GM23248 (cell line): ENCODE measurements at regions not wholly inside any gene's neighbourhood (a gene's known extent, or its start where the extent isn't known, plus 50 kb on each side); places are given as distances from the start of the nearest gene placed in this dataset.

Source experiments
- DNase-seq: peaks from one replicate; pipeline ENCODE4 v3.0.0-alpha.2; 2015
- H2AFZ ChIP-seq: fragments of 200-600 bp; sonication (generic); 2 replicates; pipeline ENCODE4 v1.6.1; 2016; ENCODE audit warnings: antibody characterized with exemption
- H3F3A ChIP-seq: fragments of 200-600 bp; sonication (generic); 2 replicates; pipeline ENCODE4 v1.6.1; 2016; ENCODE audit warnings: mild to moderate bottlenecking, antibody characterized with exemption, mixed run types; ENCODE audit not compliant: insufficient read depth
- H3K27ac ChIP-seq: fragments of 200-600 bp; sonication (generic); 2 replicates; pipeline ENCODE4 v1.5.1; 2016; ENCODE audit warnings: mild to moderate bottlenecking
- H3K27me3 ChIP-seq: fragments of 200-600 bp; sonication (generic); replicated peaks from 2 replicates; pipeline ENCODE4 v1.6.1; 2016; ENCODE audit warnings: mild to moderate bottlenecking; ENCODE audit not compliant: insufficient read depth
- H3K36me3 ChIP-seq: fragments of 200-600 bp; sonication (generic); 2 replicates; pipeline ENCODE4 v1.6.1; 2016; ENCODE audit warnings: low read depth, mild to moderate bottlenecking
- H3K4me1 ChIP-seq: fragments of 200-600 bp; sonication (generic); 2 replicates; pipeline ENCODE4 v1.6.1; 2016; ENCODE audit warnings: mild to moderate bottlenecking; ENCODE audit not compliant: insufficient read depth
- H3K4me2 ChIP-seq: fragments of 200-600 bp; sonication (generic); one replicate; pipeline ENCODE4 v1.6.1; 2016; ENCODE audit warnings: mild to moderate bottlenecking; ENCODE audit not compliant: unreplicated experiment
- H3K4me3 ChIP-seq: fragments of 200-600 bp; sonication (generic); 2 replicates; pipeline ENCODE4 v1.5.1; 2016; ENCODE audit warnings: mild to moderate bottlenecking
- H3K79me2 ChIP-seq: fragments of 200-600 bp; sonication (generic); 2 replicates; pipeline ENCODE4 v1.6.1; 2016; ENCODE audit warnings: mild to moderate bottlenecking; ENCODE audit not compliant: insufficient read depth
- H3K9ac ChIP-seq: fragments of 200-600 bp; sonication (generic); 2 replicates; pipeline ENCODE4 v1.6.1; 2016; ENCODE audit warnings: mild to moderate bottlenecking
- H3K9me2 ChIP-seq: fragments of 200-600 bp; sonication (generic); 2 replicates; pipeline ENCODE4 v1.6.1; 2016; ENCODE audit warnings: mixed run types, mild to moderate bottlenecking, moderate library complexity; ENCODE audit not compliant: insufficient read depth
- H3K9me3 ChIP-seq: fragments of 200-600 bp; sonication (generic); one replicate; pipeline ENCODE4 v1.6.1; 2017; ENCODE audit warnings: low read depth
- H4K20me1 ChIP-seq: fragments of 200-600 bp; sonication (generic); 2 replicates; pipeline ENCODE4 v1.6.0; 2016; ENCODE audit not compliant: insufficient read depth
- EZH2 ChIP-seq: fragments of 200-600 bp; sonication (generic); IDR thresholded peaks from 2 replicates; pipeline ENCODE4 v1.6.1; 2018; ENCODE audit warnings: antibody characterized with exemption, mild to moderate bottlenecking; ENCODE audit not compliant: insufficient read depth, poor library complexity, severe bottlenecking
- EZH2phosphoT487 ChIP-seq: fragments of 200-600 bp; sonication (generic); IDR thresholded peaks from 2 replicates; pipeline ENCODE4 v1.6.1; 2018; ENCODE audit warnings: antibody characterized with exemption, moderate library complexity, mild to moderate bottlenecking, low read depth; ENCODE audit not compliant: insufficient read depth
- WGBS, 2 experiments: methylation state at CpG; one replicate each; pipeline ENCODE4 v1.1.6; 2015 to 2017; ENCODE audit warnings: low lambda C conversion rate in 2 of 2, low coverage in 1 of 2; ENCODE audit errors: missing lambda C conversion rate in 2 of 2; 5-methylcytosine and 5-hydroxymethylcytosine counted together
- in situ Hi-C: fragments of 300-500 bp; cut with MboI; formaldehyde crosslinking; loops from 2 replicates; pipeline ENCODE4 v1.15.0; 2020

DNA sequence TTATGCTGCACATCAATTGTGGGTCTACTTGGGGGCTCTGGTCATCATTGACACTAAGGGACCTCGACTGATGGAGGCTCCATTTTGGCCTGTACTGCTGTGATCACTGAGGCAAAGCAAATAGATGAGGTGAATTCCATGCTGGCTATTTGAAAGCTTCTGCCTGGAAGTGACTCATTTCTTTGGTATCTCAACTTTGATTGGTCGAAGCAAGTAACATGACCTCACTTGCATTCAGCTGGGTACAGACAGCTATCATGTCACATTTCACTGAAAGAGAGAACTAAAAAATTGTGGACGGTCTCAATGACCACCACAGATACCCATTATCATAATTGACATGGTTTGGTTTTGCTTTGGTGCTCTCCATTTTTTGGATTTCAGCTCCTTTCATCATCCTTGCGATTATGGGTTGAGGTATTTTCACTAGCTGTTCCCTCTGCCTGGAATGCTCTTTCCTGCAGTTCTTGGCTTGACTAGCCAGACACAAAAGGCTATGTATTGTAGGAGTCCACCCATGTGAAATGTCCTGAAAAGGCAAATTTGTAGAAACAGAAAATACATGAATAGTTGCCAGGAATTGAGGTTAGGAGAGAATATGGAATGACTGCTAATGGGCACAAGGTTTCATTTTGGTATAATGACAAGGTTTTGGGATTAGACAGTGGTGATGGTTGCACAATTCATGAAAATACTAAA is 369.2 kb upstream of the LCORL start:
- TF ChIP-seq EZH2 (no peak), EZH2phosphoT487 (no peak)
- no peaks in the 10 kb centered on the region for H3K36me3 ChIP-seq
- H3K4me3 ChIP-seq: no peak overlapping the region
- H3K9me2 ChIP-seq: no peaks in the 10 kb centered on the region
- H4K20me1 ChIP-seq: no peaks in the 10 kb centered on the region
- H3K79me2 ChIP-seq: no peaks in the 10 kb centered on the region
- H3K4me2 ChIP-seq: no peak overlapping the region
- no peaks in the 10 kb centered on the region for H3F3A ChIP-seq
- H2AFZ ChIP-seq: no peak overlapping the region
- no peak overlapping the region for H3K9ac ChIP-seq
- H3K4me1 ChIP-seq: no peaks in the 10 kb centered on the region
- no peaks in the 10 kb centered on the region for H3K9me3 ChIP-seq
- WGBS, 2 experiments: 14 to 21% methylated on average over 4 of the region's 4 CpGs
- peak; percentile 9 for DNase-seq
- in situ Hi-C loops: no loop called here
- no peaks in the 10 kb centered on the region for H3K27me3 ChIP-seq
- no peak overlapping the region for H3K27ac ChIP-seq

GRCh38 chr4:18389115-18389514 is 367.6 kb upstream of the LCORL start:
- Histone ChIP-seq H3K79me2 (no peaks in the 10 kb centered on the region), H2AFZ (no peak overlapping the region), H3K9me2 (no peaks in the 10 kb centered on the region), H3K4me2 (no peak overlapping the region), H3K9me3 (no peaks in the 10 kb centered on the region), H4K20me1 (no peaks in the 10 kb centered on the region), H3K4me3 (no peak overlapping the region), H3K36me3 (no peaks in the 10 kb centered on the region), H3K27me3 (no peaks in the 10 kb centered on the region), H3K9ac (no peak overlapping the region), H3K27ac (no peak overlapping the region), H3K4me1 (no peaks in the 10 kb centered on the region), H3F3A (no peaks in the 10 kb centered on the region)
- in situ Hi-C loops: no loop called here
- no peak for DNase-seq
- WGBS, 2 experiments: 4 to 7% methylated on average over 2 of the region's 2 CpGs
- no peak for TF ChIP-seq EZH2phosphoT487
- no peak for TF ChIP-seq EZH2

DNA sequence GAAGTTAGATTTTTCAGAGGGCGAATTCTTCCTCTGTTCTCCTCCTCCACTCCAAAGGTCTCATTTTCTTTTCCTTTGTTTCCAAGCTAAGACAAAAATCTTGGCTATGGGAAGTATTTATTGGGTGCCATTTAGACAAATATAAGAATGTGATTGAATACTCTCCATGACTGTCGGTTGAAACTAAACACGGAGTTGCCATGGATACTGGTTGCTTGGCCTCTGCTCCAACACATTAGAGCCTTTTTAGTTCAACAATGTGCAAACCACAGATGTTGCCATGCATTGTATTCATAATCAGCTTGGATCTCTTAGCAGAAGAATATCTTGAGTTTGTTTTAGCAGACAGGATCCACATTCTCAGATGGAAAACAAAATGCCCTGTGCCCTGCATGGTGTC is 366.5 kb upstream of the LCORL start:
- H3K79me2 ChIP-seq: no peaks in the 10 kb centered on the region
- no peaks in the 10 kb centered on the region for H3K36me3 ChIP-seq
- DNase-seq: no peak
- no peak overlapping the region for H3K27ac ChIP-seq
- no peaks in the 10 kb centered on the region for H3K9me2 ChIP-seq
- no peaks in the 10 kb centered on the region for H4K20me1 ChIP-seq
- no peaks in the 10 kb centered on the region for H3K4me1 ChIP-seq
- no peak overlapping the region for H3K4me3 ChIP-seq
- no peaks in the 10 kb centered on the region for H3F3A ChIP-seq
- in situ Hi-C loops: no loop called here
- H3K4me2 ChIP-seq: no peak overlapping the region
- 9 to 10% methylated on average over 3 of the region's 3 CpGs for WGBS, 2 experiments
- H2AFZ ChIP-seq: no peak overlapping the region
- no peaks in the 10 kb centered on the region for H3K9me3 ChIP-seq
- H3K27me3 ChIP-seq: no peaks in the 10 kb centered on the region
- H3K9ac ChIP-seq: no peak overlapping the region
- TF ChIP-seq EZH2phosphoT487 (no peak), EZH2 (no peak)

- in situ Hi-C loops: no loop called here
- H3K9ac ChIP-seq: no peak overlapping the region
- no peaks in the 10 kb centered on the region for H3K4me1 ChIP-seq
- no peak overlapping the region for H3K4me2 ChIP-seq
- H3F3A ChIP-seq: no peaks in the 10 kb centered on the region
- no peaks in the 10 kb centered on the region for H3K9me2 ChIP-seq
- no peaks in the 10 kb centered on the region for H3K79me2 ChIP-seq
- TF ChIP-seq EZH2phosphoT487 (no peak), EZH2 (no peak)
- H3K27me3 ChIP-seq: no peaks in the 10 kb centered on the region
- no peaks in the 10 kb centered on the region for H4K20me1 ChIP-seq
- no peak overlapping the region for H3K27ac ChIP-seq
- no peaks in the 10 kb centered on the region for H3K36me3 ChIP-seq
- H3K4me3 ChIP-seq: no peak overlapping the region
- H2AFZ ChIP-seq: no peak overlapping the region
- no peaks in the 10 kb centered on the region for H3K9me3 ChIP-seq
- 3 to 4% methylated on average over 1 of the region's 1 CpG for WGBS, 2 experiments
- no peak for DNase-seq
Observed at GRCh38 chr4:18381186-18381585, 359.6 kb upstream of the LCORL start.
